ENCODE measurements at regions not wholly inside any gene's neighbourhood (a gene's known extent, or its start where the extent isn't known, plus 50 kb on each side); places are given as distances from the start of the nearest gene placed in this dataset.

DNA sequence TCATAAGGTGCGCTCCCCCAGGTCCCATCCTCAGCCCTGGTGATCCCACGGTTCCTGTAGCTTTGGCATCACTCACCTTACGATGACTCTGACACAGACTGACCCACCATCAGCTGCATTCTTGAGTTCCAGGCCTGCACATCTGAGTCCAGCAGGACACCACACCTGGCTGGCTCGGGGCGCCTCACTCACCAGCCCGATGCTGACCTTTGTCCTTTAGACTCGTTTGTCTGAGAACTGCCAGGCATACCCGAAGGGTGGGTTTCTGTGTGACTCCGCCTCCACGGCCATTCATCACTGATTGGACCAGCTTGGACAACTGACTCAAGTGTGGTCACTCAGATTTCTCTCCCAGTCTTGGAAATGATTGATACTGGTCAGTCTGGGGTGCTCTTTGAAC lies 129.4 kb upstream of the CSF3R start:
- no peak overlapping the region for H3K27ac ChIP-seq (ENCODE audit: low read length)
- TF ChIP-seq CTCF (IDR thresholded peaks at IDR 0.05; ENCODE audit: low read depth, low read length) (no peak), EZH2phosphoT487 (IDR thresholded peaks at IDR 0.05; ENCODE audit: low read depth) (no peak)
- no peaks in the 10 kb centered on the region for H3K27me3 ChIP-seq (ENCODE audit: low read depth, low read length)
- H3K9ac ChIP-seq (ENCODE audit: low read length), result no peak overlapping the region
- no peak overlapping the region for H3K4me3 ChIP-seq (ENCODE audit: low read length)
- H3K36me3 ChIP-seq (replicated peaks; ENCODE audit: low read depth, low read length), result no peaks in the 10 kb centered on the region
- no peaks in the 10 kb centered on the region for H3K9me3 ChIP-seq (ENCODE audit: insufficient read depth, low read length)
- H3K4me2 ChIP-seq (ENCODE audit: low read length), result no peak overlapping the region
- H4K20me1 ChIP-seq (ENCODE audit: insufficient read depth, low read length), result no peaks in the 10 kb centered on the region
- no peaks in the 10 kb centered on the region for H3K4me1 ChIP-seq (ENCODE audit: low read length)
- H2AFZ ChIP-seq (ENCODE audit: low read depth, low read length), result no peak overlapping the region
- H3K79me2 ChIP-seq (ENCODE audit: low read length), result no peaks in the 10 kb centered on the region

DNA sequence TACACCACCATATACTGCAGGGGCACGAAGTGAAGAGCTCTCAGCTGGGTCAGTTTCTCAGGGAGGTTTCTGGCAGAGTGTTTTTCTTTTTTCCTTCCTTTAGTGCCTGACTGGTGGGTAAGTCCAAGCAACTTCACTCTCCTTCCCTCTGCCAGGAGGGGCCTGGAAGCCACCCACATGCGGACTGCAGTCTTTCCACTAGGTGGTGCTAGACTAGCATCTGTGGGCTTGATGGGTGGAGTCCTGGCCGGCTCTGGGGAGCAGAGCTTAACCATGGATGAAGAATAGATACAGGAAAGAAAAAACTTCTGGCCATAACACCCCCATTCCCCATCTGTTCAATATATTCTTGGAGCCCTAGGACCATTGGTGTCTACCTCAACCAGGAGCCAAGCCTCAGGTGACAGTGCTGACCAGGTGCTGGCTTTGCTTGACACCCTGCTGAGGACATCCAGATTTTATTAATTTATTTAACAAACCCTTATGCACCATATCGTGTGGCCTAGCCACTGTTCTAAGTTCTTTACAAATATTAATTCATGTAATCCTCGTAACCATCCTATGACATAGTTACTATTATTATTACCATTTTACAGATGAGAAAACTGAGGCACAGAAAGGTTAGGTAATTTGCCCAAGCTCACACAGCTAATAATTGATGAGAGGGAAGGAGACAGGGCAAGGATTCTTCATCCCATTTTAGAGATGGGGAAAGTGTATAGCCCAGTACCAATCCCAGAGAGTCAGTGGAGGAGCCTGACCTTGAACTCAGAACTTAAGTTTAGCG lies 126.7 kb upstream of the CSF3R start:
- peak; percentile 77 for TF ChIP-seq CTCF (IDR thresholded peaks at IDR 0.05; ENCODE audit: low read depth, low read length)
- no peak for TF ChIP-seq EZH2phosphoT487 (IDR thresholded peaks at IDR 0.05; ENCODE audit: low read depth)
- H3K27me3 ChIP-seq (ENCODE audit: low read depth, low read length), result no peaks in the 10 kb centered on the region
- no peaks in the 10 kb centered on the region for H4K20me1 ChIP-seq (ENCODE audit: insufficient read depth, low read length)
- no peaks in the 10 kb centered on the region for H3K9me3 ChIP-seq (ENCODE audit: insufficient read depth, low read length)
- no peaks in the 10 kb centered on the region for H3K4me1 ChIP-seq (ENCODE audit: low read length)
- H3K4me3 ChIP-seq (ENCODE audit: low read length), result no peak overlapping the region
- H2AFZ ChIP-seq (ENCODE audit: low read depth, low read length), result no peak overlapping the region
- H3K36me3 ChIP-seq (replicated peaks; ENCODE audit: low read depth, low read length), result no peaks in the 10 kb centered on the region
- no peaks in the 10 kb centered on the region for H3K79me2 ChIP-seq (ENCODE audit: low read length)
- H3K9ac ChIP-seq (ENCODE audit: low read length), result no peak overlapping the region
- no peak overlapping the region for H3K4me2 ChIP-seq (ENCODE audit: low read length)
- H3K27ac ChIP-seq (ENCODE audit: low read length), result no peak overlapping the region

- H3K9me3 ChIP-seq (ENCODE audit: insufficient read depth, low read length), result no peaks in the 10 kb centered on the region
- no peak overlapping the region for H2AFZ ChIP-seq (ENCODE audit: low read depth, low read length)
- H3K4me1 ChIP-seq (ENCODE audit: low read length), result no peaks in the 10 kb centered on the region
- H3K9ac ChIP-seq (ENCODE audit: low read length), result no peak overlapping the region
- no peaks in the 10 kb centered on the region for H3K79me2 ChIP-seq (ENCODE audit: low read length)
- TF ChIP-seq CTCF (IDR thresholded peaks at IDR 0.05; ENCODE audit: low read depth, low read length) (no peak), EZH2phosphoT487 (IDR thresholded peaks at IDR 0.05; ENCODE audit: low read depth) (no peak)
- H3K4me3 ChIP-seq (ENCODE audit: low read length), result no peak overlapping the region
- no peaks in the 10 kb centered on the region for H3K36me3 ChIP-seq (replicated peaks; ENCODE audit: low read depth, low read length)
- H3K27ac ChIP-seq (ENCODE audit: low read length), result no peak overlapping the region
- H4K20me1 ChIP-seq (ENCODE audit: insufficient read depth, low read length), result no peaks in the 10 kb centered on the region
- H3K27me3 ChIP-seq (ENCODE audit: low read depth, low read length), result no peaks in the 10 kb centered on the region
- no peak overlapping the region for H3K4me2 ChIP-seq (ENCODE audit: low read length)
These were observed 125.6 kb upstream of the CSF3R start for GRCh38 chr1:36608272-36608671.

GRCh38 chr1:36607263-36607651 lies 124.5 kb upstream of the CSF3R start:
- H3K36me3 ChIP-seq (replicated peaks; ENCODE audit: low read depth, low read length), result no peaks in the 10 kb centered on the region
- H3K27me3 ChIP-seq (ENCODE audit: low read depth, low read length), result no peaks in the 10 kb centered on the region
- no peak overlapping the region for H3K27ac ChIP-seq (ENCODE audit: low read length)
- no peaks in the 10 kb centered on the region for H3K79me2 ChIP-seq (ENCODE audit: low read length)
- H3K4me3 ChIP-seq (ENCODE audit: low read length), result no peak overlapping the region
- H3K9me3 ChIP-seq (ENCODE audit: insufficient read depth, low read length), result no peaks in the 10 kb centered on the region
- no peaks in the 10 kb centered on the region for H3K4me1 ChIP-seq (ENCODE audit: low read length)
- H3K9ac ChIP-seq (ENCODE audit: low read length), result no peak overlapping the region
- H3K4me2 ChIP-seq (ENCODE audit: low read length), result no peak overlapping the region
- no peaks in the 10 kb centered on the region for H4K20me1 ChIP-seq (ENCODE audit: insufficient read depth, low read length)
- no peak overlapping the region for H2AFZ ChIP-seq (ENCODE audit: low read depth, low read length)
- TF ChIP-seq CTCF (IDR thresholded peaks at IDR 0.05; ENCODE audit: low read depth, low read length) (no peak), EZH2phosphoT487 (IDR thresholded peaks at IDR 0.05; ENCODE audit: low read depth) (no peak)
